ENCODE measurements at regions not wholly inside any gene's neighbourhood (a gene's known extent, or its start where the extent isn't known, plus 50 kb on each side); places are given as distances from the start of the nearest gene placed in this dataset.

- Mint-ChIP-seq H3K27ac (no peak overlapping the region), H3K36me3 (no peaks in the 10 kb centered on the region), H3K9me3 (peaks cover 15% of the 10 kb centered on the region)
These were observed 256.4 kb upstream of the ARHGEF26 start for GRCh38 chr3:153864793-153865192.

GRCh38 chr3:153866901-153867300, 254.3 kb upstream of the ARHGEF26 start:
- DNase-seq (ENCODE audit: low spot score) (no peak), ATAC-seq (no peak)
- no peak overlapping the region for H3K4me3 Mint-ChIP-seq
- H3K27me3 Mint-ChIP-seq (ENCODE audit: low read depth), result no peaks in the 10 kb centered on the region
- no peaks in the 10 kb centered on the region for H3K36me3 Mint-ChIP-seq
- H3K27ac Mint-ChIP-seq, result no peak overlapping the region
- no peaks in the 10 kb centered on the region for H3K4me1 Mint-ChIP-seq
- CTCF ChIA-PET, result interaction anchor here (1.3 kb wide), 1 partner anchor 31 kb away, joined by 3 read pairs; no protein-coding TSS in a partner anchor
- POLR2A ChIA-PET, result no interaction called here
- H3K9me3 Mint-ChIP-seq, result peaks cover 19% of the 10 kb centered on the region
- TF ChIP-seq SMAD4 (CRISPR knock-in tag; IDR thresholded peaks at IDR 0.05), result no peak
- no peak for TF ChIP-seq ZNF532 (CRISPR knock-in tag; IDR thresholded peaks at IDR 0.05; ENCODE audit: borderline replicate concordance)
- TF ChIP-seq ZNF423 (CRISPR knock-in tag; IDR thresholded peaks at IDR 0.05), result no peak
- TF ChIP-seq ARID4B (CRISPR knock-in tag; IDR thresholded peaks at IDR 0.05; ENCODE audit: borderline replicate concordance), result no peak
- TF ChIP-seq NFATC4 (CRISPR knock-in tag; IDR thresholded peaks at IDR 0.05), result no peak
- no peak for TF ChIP-seq FOXP4 (CRISPR knock-in tag; IDR thresholded peaks at IDR 0.05)
- TF ChIP-seq RORB (CRISPR knock-in tag; IDR thresholded peaks at IDR 0.05), result no peak
- no peak for TF ChIP-seq USF2 (CRISPR knock-in tag; IDR thresholded peaks at IDR 0.05)
- no peak for TF ChIP-seq SOX15 (CRISPR knock-in tag; IDR thresholded peaks at IDR 0.05)
- no peak for TF ChIP-seq HMGA2 (CRISPR knock-in tag; IDR thresholded peaks at IDR 0.05)
- TF ChIP-seq AFF4 (CRISPR knock-in tag; IDR thresholded peaks at IDR 0.05; ENCODE audit: borderline replicate concordance), result no peak

More at GRCh38 chr3:153864793-153865192, 256.4 kb upstream of the ARHGEF26 start:
- ChIA-PET POLR2A (no interaction called here), CTCF (no interaction called here)
- no peaks in the 10 kb centered on the region for H3K4me1 Mint-ChIP-seq
- no peak for ATAC-seq
- H3K4me3 Mint-ChIP-seq, result no peak overlapping the region
- DNase-seq (ENCODE audit: low spot score), result no peak
- no peaks in the 10 kb centered on the region for H3K27me3 Mint-ChIP-seq (ENCODE audit: low read depth)
- no peak for TF ChIP-seq CTCF (IDR thresholded peaks at IDR 0.05)

Measured in WTC11 (cell line).